B cell (primary cell): ENCODE measurements at regions not wholly inside any gene's neighbourhood (a gene's known extent, or its start where the extent isn't known, plus 50 kb on each side); places are given as distances from the start of the nearest gene placed in this dataset.

Source experiments
- ATAC-seq: fragments of 200-7000 bp; cut with Tn5 transposase; one replicate; pipeline ENCODE4 v1.10.0; 2021; ENCODE audit warnings: low read depth, mild to moderate bottlenecking, moderate number of reproducible peaks, moderate library complexity
- CTCF ChIA-PET: fragments of 350-600 bp; sonication (Branson Sonifier 250); formaldehyde crosslinking; loops from one replicate; lab custom pipeline; 2021; ENCODE audit warnings: antibody characterized with exemption, inconsistent platforms; lab: Charles Lee
- POLR2A ChIA-PET: fragments of 350-600 bp; sonication (Branson Sonifier 250); formaldehyde crosslinking; loops from one replicate; lab custom pipeline; 2021; ENCODE audit warnings: antibody characterized with exemption; lab: Charles Lee
- DNase-seq: peaks from one replicate; pipeline ENCODE4 v3.0.0; 2013
- H2AFZ ChIP-seq: 2 replicates; pipeline ENCODE4 v1.6.1; 2012; ENCODE audit warnings: mild to moderate bottlenecking, low read depth, low read length; ENCODE audit not compliant: insufficient read depth, poor library complexity, severe bottlenecking
- H3K27ac ChIP-seq, 2 donors: 1 replicate in 1 of 2; 2 replicates in 1 of 2; pipeline ENCODE4 v1.5.1; 2012 to 2013; ENCODE audit warnings: low read length in 2 of 2, mild to moderate bottlenecking in 2 of 2, moderate library complexity in 1 of 2
- H3K27me3 ChIP-seq, 4 experiments: fragments of 200-600 bp in 1 of 4; sonication (generic) in 1 of 4; replicated peaks in 1 of 4; 1 replicate in 2 of 4; 2 replicates in 2 of 4; pipeline versions ENCODE4 v1.6.1 to v1.7.0; 2013 to 2016; ENCODE audit warnings: low read length in 3 of 4, mild to moderate bottlenecking in 2 of 4, mixed read lengths in 1 of 4, moderate library complexity in 1 of 4; ENCODE audit not compliant: insufficient read depth in 4 of 4, control insufficient read depth in 3 of 4; ENCODE audit errors: control extremely low read depth in 1 of 4
- H3K36me3 ChIP-seq, 2 experiments: replicated peaks in 1 of 2; 1 replicate in 1 of 2; 2 replicates in 1 of 2; pipeline versions ENCODE4 v1.6.1 to v1.7.1; 2013; ENCODE audit warnings: low read length in 1 of 2; ENCODE audit not compliant: insufficient read depth in 2 of 2, control insufficient read depth in 1 of 2; ENCODE audit errors: control extremely low read depth in 1 of 2, extremely low read depth in 1 of 2
- H3K4me1 ChIP-seq, 2 donors: fragments of 200-600 bp in 1 of 2; sonication (generic) in 1 of 2; 1 replicate in 1 of 2; 2 replicates in 1 of 2; pipeline versions ENCODE4 v1.5.1 to v1.6.1; 2013 to 2017; ENCODE audit warnings: low read length in 2 of 2; ENCODE audit not compliant: control insufficient read depth in 2 of 2, insufficient read depth in 2 of 2
- H3K4me2 ChIP-seq: replicated peaks from 2 replicates; pipeline ENCODE3; 2012; ENCODE audit warnings: mild to moderate bottlenecking, low read depth, low read length; ENCODE audit not compliant: poor library complexity, severe bottlenecking
- H3K4me3 ChIP-seq, 5 experiments: fragments of 200-600 bp in 1 of 5; sonication (generic) in 1 of 5; 1 replicate in 3 of 5; 2 replicates in 2 of 5; pipeline versions ENCODE4 v1.5.1 to v1.7.0; 2011 to 2016; ENCODE audit warnings: low read length in 4 of 5, mild to moderate bottlenecking in 4 of 5, low read depth in 2 of 5, control low read depth in 1 of 5, moderate library complexity in 1 of 5; ENCODE audit not compliant: insufficient read depth in 1 of 5; ENCODE audit errors: control extremely low read depth in 1 of 5, extremely low read depth in 1 of 5
- H3K79me2 ChIP-seq: fragments of 200-600 bp; sonication (generic); one replicate; pipeline ENCODE4 v1.6.0; 2016; ENCODE audit warnings: low read length; ENCODE audit not compliant: control insufficient read depth, insufficient read depth
- H3K9ac ChIP-seq: fragments of 200-600 bp; sonication (generic); 2 replicates; pipeline ENCODE4 v1.6.1; 2017; ENCODE audit warnings: mild to moderate bottlenecking, low read length, moderate library complexity
- H3K9me3 ChIP-seq, 3 donors: one replicate each; pipeline versions ENCODE4 v1.6.1 to v1.7.1; 2013; ENCODE audit warnings: low read length in 2 of 3; ENCODE audit not compliant: control insufficient read depth in 2 of 3, insufficient read depth in 1 of 3; ENCODE audit errors: control extremely low read depth in 1 of 3
- H4K20me1 ChIP-seq: 2 replicates; pipeline ENCODE4 v1.6.0; 2012; ENCODE audit warnings: mild to moderate bottlenecking, low read length; ENCODE audit not compliant: insufficient read depth, control insufficient read depth, poor library complexity, severe bottlenecking
- H3K27ac Mint-ChIP-seq: one replicate; pipeline ENCODE4 v1.8.0; 2021; ENCODE audit warnings: mixed read lengths
- H3K27me3 Mint-ChIP-seq: one replicate; pipeline ENCODE4 v1.8.0; 2021; ENCODE audit warnings: mixed read lengths
- H3K4me1 Mint-ChIP-seq: one replicate; pipeline ENCODE4 v1.8.0; 2021; ENCODE audit warnings: mixed read lengths
- H3K4me3 Mint-ChIP-seq: one replicate; pipeline ENCODE4 v1.8.0; 2021; ENCODE audit warnings: mixed read lengths
- H3K9me3 Mint-ChIP-seq: one replicate; pipeline ENCODE4 v1.8.0; 2022; ENCODE audit warnings: mixed read lengths; ENCODE audit not compliant: insufficient read depth
- EZH2 ChIP-seq: IDR thresholded peaks from 2 replicates; pipeline ENCODE4 v1.6.1; 2012; ENCODE audit warnings: borderline replicate concordance, low read depth, mild to moderate bottlenecking, moderate library complexity, low read length; ENCODE audit not compliant: insufficient read depth, poor library complexity, severe bottlenecking
- WGBS: methylation state at CpG from one replicate; pipeline ENCODE4 v1.1.5; 2013; ENCODE audit warnings: missing lambda C conversion rate; ENCODE audit not compliant: insufficient coverage; 5-methylcytosine and 5-hydroxymethylcytosine counted together
- intact Hi-C: fragments of 100-400 bp; cut with micrococcal nuclease; formaldehyde crosslinking; loops from one replicate; pipeline ENCODE4 v1.10.0; 2022
- TF ChIP-seq, protein P1 (sequence below): fragments of 200-600 bp; IDR thresholded peaks from one replicate; pipeline ENCODE4 v1.8.0; 2022; ENCODE audit warnings: antibody characterized with exemption, mild to moderate bottlenecking

DNA sequence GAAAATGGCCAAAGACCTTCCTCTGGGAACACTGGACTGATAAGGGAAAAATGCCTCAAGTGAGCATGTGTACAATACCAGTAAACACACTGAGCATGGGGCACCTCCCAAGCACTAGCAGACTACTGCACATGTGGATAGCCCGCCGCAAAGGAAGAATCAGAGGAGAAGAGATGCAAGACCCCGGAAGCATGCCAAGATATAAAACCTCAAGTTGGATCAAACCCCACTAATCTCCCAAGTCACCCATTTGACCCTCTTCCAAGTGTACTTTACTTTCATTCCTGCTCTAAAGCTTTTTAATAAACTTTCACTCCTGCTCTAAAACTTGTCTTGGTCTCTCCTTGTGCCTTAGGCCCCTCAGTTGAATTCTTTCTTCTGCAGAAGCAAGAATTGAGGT is 121.1 kb upstream of the PLAAT1 start:
- DNase-seq (no peak), ATAC-seq (no peak)
- no peaks in the 10 kb centered on the region for H3K4me1 Mint-ChIP-seq
- no peaks in the 10 kb centered on the region for H3K79me2 ChIP-seq
- no peaks in the 10 kb centered on the region for H4K20me1 ChIP-seq
- H3K4me3 ChIP-seq, result no peak overlapping the region
- H3K27ac Mint-ChIP-seq, result no peak overlapping the region
- H2AFZ ChIP-seq, result no peak overlapping the region
- 80% methylated on average over 1 of the region's 3 CpGs for WGBS
- H3K9me3 ChIP-seq, result no peaks in the 10 kb centered on the region
- intact Hi-C loops, result no loop called here
- TF ChIP-seq, protein P1, sequence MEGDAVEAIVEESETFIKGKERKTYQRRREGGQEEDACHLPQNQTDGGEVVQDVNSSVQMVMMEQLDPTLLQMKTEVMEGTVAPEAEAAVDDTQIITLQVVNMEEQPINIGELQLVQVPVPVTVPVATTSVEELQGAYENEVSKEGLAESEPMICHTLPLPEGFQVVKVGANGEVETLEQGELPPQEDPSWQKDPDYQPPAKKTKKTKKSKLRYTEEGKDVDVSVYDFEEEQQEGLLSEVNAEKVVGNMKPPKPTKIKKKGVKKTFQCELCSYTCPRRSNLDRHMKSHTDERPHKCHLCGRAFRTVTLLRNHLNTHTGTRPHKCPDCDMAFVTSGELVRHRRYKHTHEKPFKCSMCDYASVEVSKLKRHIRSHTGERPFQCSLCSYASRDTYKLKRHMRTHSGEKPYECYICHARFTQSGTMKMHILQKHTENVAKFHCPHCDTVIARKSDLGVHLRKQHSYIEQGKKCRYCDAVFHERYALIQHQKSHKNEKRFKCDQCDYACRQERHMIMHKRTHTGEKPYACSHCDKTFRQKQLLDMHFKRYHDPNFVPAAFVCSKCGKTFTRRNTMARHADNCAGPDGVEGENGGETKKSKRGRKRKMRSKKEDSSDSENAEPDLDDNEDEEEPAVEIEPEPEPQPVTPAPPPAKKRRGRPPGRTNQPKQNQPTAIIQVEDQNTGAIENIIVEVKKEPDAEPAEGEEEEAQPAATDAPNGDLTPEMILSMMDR, result no peak
- no peak for TF ChIP-seq EZH2
- no peaks in the 10 kb centered on the region for H3K4me1 ChIP-seq
- H3K27ac ChIP-seq, result no peak overlapping the region
- no peak overlapping the region for H3K4me2 ChIP-seq
- no peaks in the 10 kb centered on the region for H3K36me3 ChIP-seq
- H3K9me3 Mint-ChIP-seq, result no peaks in the 10 kb centered on the region
- H3K27me3 ChIP-seq, result peaks cover 0 to 3% (median 0%) of the 10 kb centered on the region in 4 experiments
- H3K27me3 Mint-ChIP-seq, result no peaks in the 10 kb centered on the region
- ChIA-PET POLR2A (no interaction called here), CTCF (no interaction called here)
- H3K9ac ChIP-seq, result no peak overlapping the region
- no peak overlapping the region for H3K4me3 Mint-ChIP-seq

DNA sequence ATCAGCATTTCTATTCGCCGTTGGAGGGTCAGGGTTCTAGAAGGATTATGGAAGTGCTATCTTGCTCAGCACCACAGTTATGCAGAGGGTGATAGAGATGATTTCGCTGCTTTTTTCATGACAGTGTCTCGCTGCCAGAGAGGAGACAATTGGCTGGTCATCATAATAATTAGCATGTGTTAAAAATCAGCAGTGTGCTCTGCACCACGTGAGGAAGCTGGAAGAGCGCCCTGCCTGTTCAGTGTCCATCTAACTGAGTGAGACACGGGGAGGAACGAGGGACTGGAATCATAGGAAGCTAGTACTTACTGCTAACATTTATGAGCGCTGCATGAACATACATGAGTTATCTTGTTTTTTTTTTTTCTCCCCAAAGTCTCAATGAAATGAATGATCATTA is 116.2 kb upstream of the PLAAT1 start:
- no peak for DNase-seq
- no peak overlapping the region for H3K9ac ChIP-seq
- H3K79me2 ChIP-seq, result no peaks in the 10 kb centered on the region
- ATAC-seq, result no peak
- POLR2A ChIA-PET, result no interaction called here
- 85% methylated on average over 8 of the region's 9 CpGs for WGBS
- Mint-ChIP-seq H3K4me3 (no peak overlapping the region), H3K9me3 (no peaks in the 10 kb centered on the region), H3K4me1 (no peaks in the 10 kb centered on the region), H3K27ac (no peak overlapping the region), H3K27me3 (no peaks in the 10 kb centered on the region)
- H3K27ac ChIP-seq, result no peak overlapping the region
- no peaks in the 10 kb centered on the region for H3K9me3 ChIP-seq
- CTCF ChIA-PET, result no interaction called here
- TF ChIP-seq, protein P1, result no peak
- TF ChIP-seq EZH2, result no peak
- intact Hi-C loops, result no loop called here
- no peaks in the 10 kb centered on the region for H3K36me3 ChIP-seq
- no peak overlapping the region for H3K4me2 ChIP-seq
- no peaks in the 10 kb centered on the region for H4K20me1 ChIP-seq
- no peak overlapping the region for H3K4me3 ChIP-seq
- H3K27me3 ChIP-seq, result no peaks in the 10 kb centered on the region
- H2AFZ ChIP-seq, result no peak overlapping the region
- H3K4me1 ChIP-seq, result no peaks in the 10 kb centered on the region
